Muscle of back (tissue), 3 donors: ENCODE measurements at regions not wholly inside any gene's neighbourhood (a gene's known extent, or its start where the extent isn't known, plus 50 kb on each side); places are given as distances from the start of the nearest gene placed in this dataset.
A peak's percentile ranks its signal among the peaks of the same experiment; 100 is the strongest.
"Not testable (repeated sequence)": the region's sequence is repeated elsewhere in the genome, so short reads cannot be mapped to it uniquely, and the experiment has no call there.

Experiments used
- DNase-seq, 3 donors: peaks; one replicate each; pipeline versions ENCODE4 v3.0.0 to v3.0.0-alpha.2; 2013

GRCh38 chr4:73671348-73671747, 51.1 kb upstream of the RASSF6 start:
- DNase-seq, result not testable (repeated sequence)

GRCh38 chr4:73673286-73673685, 53.0 kb upstream of the RASSF6 start:
- DNase-seq, result no peak

GRCh38 chr4:73674451-73674919, 54.2 kb upstream of the RASSF6 start:
- DNase-seq, result no peak

- no peak for DNase-seq
These were observed 55.4 kb upstream of the RASSF6 start for GRCh38 chr4:73675623-73676022.

- DNase-seq, result no peak
These were observed 55.9 kb upstream of the RASSF6 start for GRCh38 chr4:73676136-73676535.

- peak in 1 of 3 donors; percentile 35 for DNase-seq
These were observed 56.7 kb upstream of the RASSF6 start for GRCh38 chr4:73676861-73677323.

GRCh38 chr4:73679836-73680235, 59.6 kb upstream of the RASSF6 start:
- peak in 1 of 3 donors; percentile 87 for DNase-seq

GRCh38 chr4:73681776-73682175, 58.6 kb upstream of the CXCL8 start:
- no peak for DNase-seq

- DNase-seq, result no peak
These were observed 57.9 kb upstream of the CXCL8 start for GRCh38 chr4:73682508-73682907.

GRCh38 chr4:73683033-73683432, 57.3 kb upstream of the CXCL8 start:
- DNase-seq, result no peak

GRCh38 chr4:73683456-73683855, 56.9 kb upstream of the CXCL8 start:
- no peak for DNase-seq

GRCh38 chr4:73684097-73684496, 56.3 kb upstream of the CXCL8 start:
- DNase-seq, result no peak

GRCh38 chr4:73685052-73685451, 55.3 kb upstream of the CXCL8 start:
- no peak for DNase-seq

- DNase-seq, result no peak
These were observed 52.9 kb upstream of the CXCL8 start for GRCh38 chr4:73687421-73687820.

- no peak for DNase-seq
These were observed 50.2 kb upstream of the CXCL8 start for GRCh38 chr4:73690051-73690738.
